K562 (cell line): ENCODE measurements at regions not wholly inside any gene's neighbourhood (a gene's known extent, or its start where the extent isn't known, plus 50 kb on each side); places are given as distances from the start of the nearest gene placed in this dataset.
"Not testable (repeated sequence)": the region's sequence is repeated elsewhere in the genome, so short reads cannot be mapped to it uniquely, and the experiment has no call there.

ENCODE experiments used
- ATAC-seq: fragments of 200-7000 bp; cut with Tn5 transposase; 3 replicates; pipeline ENCODE4 v1.9.1; 2020; ENCODE audit warnings: moderate library complexity
- BruUV-seq: library from RNA; stranded (reverse); fragments of 400-500 nt; replicated peaks from 2 replicates; lab custom pipeline; 2021; lab: Mats Ljungman, UMichigan
- CTCF ChIA-PET: fragments of 300-600 bp; formaldehyde crosslinking; extraction: SDS; loops from one replicate; lab custom pipeline; 2021; ENCODE audit warnings: low intra/inter-chr PET ratio; lab: Yijun Ruan, JAX
- POLR2A ChIA-PET: fragments of 300-600, 350-650 bp; sonication (Branson Sonifier 250); formaldehyde crosslinking; extraction: SDS; loops from one replicate; lab custom pipeline; 2021; ENCODE audit warnings: antibody characterized with exemption, inconsistent platforms; lab: Yijun Ruan, JAX
- DNase-seq, 4 experiments: peaks; one replicate each; pipeline versions ENCODE4 v3.0.0 to v3.0.0-alpha.2; 2011 to 2018; ENCODE audit warnings: low spot score in 3 of 4, mixed read lengths in 3 of 4; ENCODE audit errors: extremely low read depth in 1 of 4
- FAIRE-seq: peaks from 2 replicates; lab custom pipeline; 2011; peaks lifted over from hg19 to GRCh38; lab: Jason Lieb, UNC
- H2AFZ ChIP-seq: 2 replicates; pipeline ENCODE4 v1.6.0; 2011; ENCODE audit warnings: low read depth, low read length, control low read depth, inconsistent platforms
- H3K27ac ChIP-seq: fragments of 200-600 bp; 3 replicates; pipeline ENCODE4 v1.8.0; 2011; ENCODE audit warnings: low read depth, mild to moderate bottlenecking, control low read depth, inconsistent platforms, low read length, moderate library complexity, mixed read lengths; ENCODE audit errors: extremely low read depth
- H3K27me3 ChIP-seq, 2 experiments: fragments of 300-600 bp in 1 of 2; 2 replicates in 1 of 2; 3 replicates in 1 of 2; pipeline versions ENCODE4 v1.6.0 to v1.8.0; 2011; ENCODE audit warnings: inconsistent platforms in 2 of 2, low read length in 2 of 2, mild to moderate bottlenecking in 1 of 2, mixed read lengths in 1 of 2, moderate library complexity in 1 of 2; ENCODE audit not compliant: control insufficient read depth in 2 of 2, insufficient read depth in 2 of 2
- H3K36me3 ChIP-seq: fragments of 300-600 bp; 3 replicates; pipeline ENCODE4 v1.8.0; 2011; ENCODE audit warnings: mild to moderate bottlenecking, low read length, inconsistent platforms; ENCODE audit not compliant: control insufficient read depth, insufficient read depth
- H3K4me1 ChIP-seq, 2 experiments: fragments of 200-600 bp in 1 of 2; replicated peaks in 1 of 2; 2 replicates in 1 of 2; 3 replicates in 1 of 2; pipeline versions ENCODE4 v1.5.1 to v1.8.0; 2011; ENCODE audit warnings: inconsistent platforms in 2 of 2, low read length in 2 of 2, mild to moderate bottlenecking in 1 of 2, mixed read lengths in 1 of 2, moderate library complexity in 1 of 2; ENCODE audit not compliant: control insufficient read depth in 2 of 2, insufficient read depth in 2 of 2
- H3K4me2 ChIP-seq: 2 replicates; pipeline ENCODE4 v1.6.1; 2011; ENCODE audit warnings: low read length, control low read depth, inconsistent platforms, mixed read lengths; ENCODE audit not compliant: insufficient read depth
- H3K4me3 ChIP-seq: fragments of 200-600 bp; sonication (generic), shearing (Covaris generic); 2 replicates; pipeline ENCODE4 v1.5.1; 2016; ENCODE audit warnings: control low read depth, inconsistent platforms
- H3K79me2 ChIP-seq: fragments of 200-600 bp; 3 replicates; pipeline ENCODE4 v1.8.0; 2011; ENCODE audit warnings: low read length, inconsistent platforms; ENCODE audit not compliant: control insufficient read depth, insufficient read depth
- H3K9ac ChIP-seq, 2 experiments: 2 replicates each; pipeline versions ENCODE4 v1.6.0 to v1.6.1; 2011; ENCODE audit warnings: low read depth in 2 of 2, low read length in 2 of 2, control low read depth in 1 of 2, inconsistent platforms in 1 of 2, mild to moderate bottlenecking in 1 of 2, mixed read lengths in 1 of 2; ENCODE audit not compliant: insufficient read depth in 1 of 2
- H3K9me1 ChIP-seq: one replicate; pipeline ENCODE4 v1.6.0; 2011; ENCODE audit warnings: inconsistent platforms, mild to moderate bottlenecking, low read length, moderate library complexity; ENCODE audit not compliant: control insufficient read depth, insufficient read depth
- H3K9me3 ChIP-seq: replicated peaks from 2 replicates; pipeline ENCODE4 v1.5.1; 2011; ENCODE audit warnings: low read depth, low read length, inconsistent platforms; ENCODE audit not compliant: control insufficient read depth, insufficient read depth
- H4K20me1 ChIP-seq: replicated peaks from 2 replicates; pipeline ENCODE4 v1.6.1; 2011; ENCODE audit warnings: low read length, inconsistent platforms, mixed read lengths; ENCODE audit not compliant: control insufficient read depth, insufficient read depth
- MAFG ChIP-seq: fragments of 450-650 bp; conservative IDR thresholded peaks from 2 replicates; pipeline ENCODE4 v1.6.1; 2016; ENCODE audit warnings: missing genetic modification characterization, missing compliant biosample characterization
- WGBS: fragments of 100-300 bp; shearing (Covaris generic); methylation state at CpG from one replicate; pipeline ENCODE4 v1.1.6; 2016; ENCODE audit warnings: low coverage, mixed read lengths; ENCODE audit not compliant: insufficient coverage; ENCODE audit errors: missing lambda C conversion rate; 5-methylcytosine and 5-hydroxymethylcytosine counted together
- in situ Hi-C: fragments of 300-500 bp; cut with MboI; formaldehyde crosslinking; loops from 4 replicates; pipeline ENCODE4 v1.15.0; 2018; ENCODE audit warnings: inconsistent platforms, mixed read lengths
- intact Hi-C: fragments of 100-400 bp; cut with micrococcal nuclease; formaldehyde crosslinking; loops from 2 replicates; pipeline ENCODE4 v1.14.2; 2022

DNA sequence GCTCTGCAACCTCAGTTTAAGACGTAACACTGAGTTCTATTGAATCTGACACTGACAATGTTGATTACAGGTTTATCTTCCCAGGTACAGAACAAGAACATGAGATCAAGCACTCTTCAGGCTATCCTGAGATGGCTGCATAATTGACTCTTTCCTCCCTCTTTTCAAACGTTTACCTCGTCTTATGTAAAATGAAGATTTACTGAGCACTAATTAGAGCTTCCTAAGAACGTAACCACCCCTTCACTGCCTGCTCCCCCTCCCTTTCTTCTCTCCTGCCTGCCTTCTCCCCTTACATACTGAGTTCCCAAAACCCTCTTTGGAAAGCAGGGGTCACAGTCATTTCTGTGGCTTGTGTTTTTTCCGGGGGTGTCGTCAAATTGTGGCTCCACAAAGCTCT, 86.2 kb upstream of the ADCY2 start:
- FAIRE-seq, H3K27ac ChIP-seq, H3K9me3 ChIP-seq, H3K9me1 ChIP-seq, CTCF ChIA-PET, DNase-seq, H4K20me1 ChIP-seq, H3K9ac ChIP-seq, H3K4me3 ChIP-seq, H2AFZ ChIP-seq, POLR2A ChIA-PET, BruUV-seq, in situ Hi-C loops, H3K4me2 ChIP-seq, H3K79me2 ChIP-seq, intact Hi-C loops, H3K36me3 ChIP-seq, H3K27me3 ChIP-seq, H3K4me1 ChIP-seq, ATAC-seq: not testable (repeated sequence)
- under 1% methylated on average over 6 of the region's 6 CpGs for WGBS

DNA sequence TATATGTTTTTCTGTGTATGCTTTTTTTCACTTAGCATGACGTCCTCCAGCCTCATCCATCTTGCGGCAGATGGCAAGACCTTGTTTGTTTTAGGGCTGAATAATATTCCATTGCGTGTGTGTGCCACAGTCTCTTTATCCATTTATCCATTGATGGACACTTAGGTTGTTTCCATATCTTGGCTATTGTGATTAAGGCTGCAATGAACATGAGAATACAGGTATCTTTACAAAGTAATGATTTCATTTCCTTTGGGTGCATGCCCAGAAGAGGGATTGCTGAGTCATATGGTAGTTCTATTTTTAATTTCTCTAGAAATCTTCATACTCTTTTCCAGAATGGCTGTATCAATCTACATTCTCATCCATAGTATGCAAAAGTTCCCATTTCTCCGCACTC, 85.3 kb upstream of the ADCY2 start:
- CTCF ChIA-PET, H3K9ac ChIP-seq, H3K4me2 ChIP-seq, H3K27ac ChIP-seq, H3K79me2 ChIP-seq, H3K9me3 ChIP-seq, H3K9me1 ChIP-seq, H3K36me3 ChIP-seq, DNase-seq, H3K27me3 ChIP-seq, ATAC-seq, intact Hi-C loops, in situ Hi-C loops, POLR2A ChIA-PET, H3K4me1 ChIP-seq, H2AFZ ChIP-seq, H4K20me1 ChIP-seq, BruUV-seq, H3K4me3 ChIP-seq, FAIRE-seq: not testable (repeated sequence)
- 0 out of 2 replicates have a peak, but pooled peaks have one; percentile 17 for TF ChIP-seq MAFG (tag)
- WGBS = 4% methylated on average over 4 of the region's 4 CpGs
